HG03060 (cell line): ENCODE measurements at regions not wholly inside any gene's neighbourhood (a gene's known extent, or its start where the extent isn't known, plus 50 kb on each side); places are given as distances from the start of the nearest gene placed in this dataset.

Experiments used
- ATAC-seq: cut with Tn5 transposase; IDR thresholded peaks from one replicate; pipeline ENCODE4 v1.9.1; 2021; ENCODE audit warnings: low read depth, moderate number of reproducible peaks; ENCODE audit not compliant: unreplicated experiment

DNA sequence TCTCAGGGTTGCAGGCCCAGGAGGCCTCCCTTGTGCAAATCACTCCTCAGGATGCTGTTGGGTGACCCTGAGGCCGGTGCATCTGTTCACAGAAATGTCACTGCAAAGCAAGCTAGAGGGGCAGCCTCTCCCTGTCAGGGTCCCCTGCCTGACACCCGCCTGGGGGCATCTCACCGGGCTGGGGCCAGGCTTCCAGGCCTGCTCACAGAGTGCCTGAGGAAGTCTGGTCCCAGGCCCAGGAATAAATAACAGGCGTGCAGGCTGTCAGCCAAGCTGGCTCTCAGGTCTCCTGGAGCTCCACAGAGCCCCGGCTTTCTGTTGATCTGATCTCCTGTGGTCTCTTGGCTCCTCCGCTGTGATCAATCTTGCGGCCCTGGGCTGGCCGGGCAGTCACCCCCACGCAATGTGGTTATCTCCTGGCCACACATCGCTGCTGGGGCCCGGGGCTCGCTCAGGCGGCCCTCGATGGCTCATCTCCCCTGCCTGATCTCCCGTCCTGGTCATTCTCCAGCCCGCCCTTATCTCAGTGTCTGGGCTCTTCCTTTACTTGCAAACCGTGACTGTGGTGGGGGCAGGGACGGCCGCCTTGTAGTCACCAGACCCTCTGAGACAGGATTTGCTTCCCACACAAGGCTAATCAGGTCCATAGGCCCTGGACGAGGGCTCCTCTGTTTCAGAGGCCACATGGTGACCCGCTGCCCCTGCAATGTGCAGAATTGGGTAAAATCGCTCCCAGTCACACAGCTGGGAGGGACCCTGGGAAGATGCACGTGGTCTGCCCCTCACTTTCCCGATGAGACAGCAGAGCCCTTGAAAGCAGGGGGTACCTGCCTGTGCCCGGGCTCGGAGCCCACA, 231.2 kb upstream of the GSE1 start:
- no peak for ATAC-seq

DNA sequence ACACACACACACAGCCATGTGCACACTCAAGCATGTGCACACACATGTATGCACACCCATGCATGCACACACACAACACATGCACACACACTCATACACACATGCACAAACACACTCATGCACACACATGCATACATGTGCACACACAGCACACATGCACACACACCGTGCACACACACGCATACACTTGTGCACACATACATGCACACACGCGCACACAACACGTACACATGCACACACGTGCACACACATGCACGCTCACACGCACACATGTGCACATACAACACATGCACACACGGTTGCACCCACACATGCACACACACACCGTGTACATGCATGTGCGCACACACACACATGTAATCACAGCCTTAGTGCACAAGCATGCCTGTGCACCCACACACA, 230.4 kb upstream of the GSE1 start:
- no peak for ATAC-seq

DNA sequence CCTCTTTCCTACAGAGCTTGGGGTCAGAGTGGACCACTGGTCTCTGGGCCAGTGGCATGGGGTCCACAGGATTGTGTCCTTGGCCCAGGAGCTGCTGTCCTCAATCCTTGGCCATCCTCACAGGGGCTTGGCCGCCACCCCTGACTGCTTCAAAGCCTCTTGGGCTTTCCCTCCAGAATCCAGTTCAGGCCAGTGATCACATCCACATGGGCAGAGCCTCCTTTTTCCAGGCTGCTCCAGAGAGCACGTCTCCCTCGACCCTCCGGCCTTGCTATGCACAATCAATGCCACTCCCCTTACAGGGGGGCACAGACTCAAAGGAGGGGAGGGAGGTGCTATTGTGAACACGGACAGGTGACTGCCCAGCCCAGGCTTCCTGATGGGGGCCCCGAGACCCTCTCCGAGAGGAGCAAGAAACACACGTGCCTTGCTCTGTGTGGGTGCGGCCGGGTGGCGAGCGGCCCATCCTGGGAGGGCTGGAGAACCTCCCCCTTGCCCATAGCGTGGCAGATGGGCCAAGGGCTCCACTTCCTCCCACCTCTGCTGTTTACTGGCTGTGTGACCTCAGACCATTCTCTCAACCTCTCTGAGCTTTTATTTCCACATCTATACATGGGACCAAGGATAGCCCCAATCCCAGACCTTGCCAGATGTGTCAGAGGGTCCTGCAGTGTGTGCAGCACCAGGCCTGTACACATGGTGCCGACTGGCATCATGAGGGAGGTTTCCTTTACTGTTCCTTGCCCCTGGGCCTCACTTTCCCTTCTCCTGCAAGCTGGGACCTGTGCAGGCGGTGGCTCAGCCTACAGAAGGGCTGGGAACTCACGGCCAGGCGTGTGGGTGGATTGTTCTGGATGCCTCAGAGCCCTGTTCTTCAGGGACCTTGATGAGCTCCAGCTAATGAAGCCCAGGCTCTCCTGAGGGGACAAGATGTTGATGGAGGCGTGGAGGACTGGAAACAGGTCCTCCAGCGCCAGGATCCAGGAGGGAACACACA, 229.0 kb upstream of the GSE1 start:
- no peak for ATAC-seq

DNA sequence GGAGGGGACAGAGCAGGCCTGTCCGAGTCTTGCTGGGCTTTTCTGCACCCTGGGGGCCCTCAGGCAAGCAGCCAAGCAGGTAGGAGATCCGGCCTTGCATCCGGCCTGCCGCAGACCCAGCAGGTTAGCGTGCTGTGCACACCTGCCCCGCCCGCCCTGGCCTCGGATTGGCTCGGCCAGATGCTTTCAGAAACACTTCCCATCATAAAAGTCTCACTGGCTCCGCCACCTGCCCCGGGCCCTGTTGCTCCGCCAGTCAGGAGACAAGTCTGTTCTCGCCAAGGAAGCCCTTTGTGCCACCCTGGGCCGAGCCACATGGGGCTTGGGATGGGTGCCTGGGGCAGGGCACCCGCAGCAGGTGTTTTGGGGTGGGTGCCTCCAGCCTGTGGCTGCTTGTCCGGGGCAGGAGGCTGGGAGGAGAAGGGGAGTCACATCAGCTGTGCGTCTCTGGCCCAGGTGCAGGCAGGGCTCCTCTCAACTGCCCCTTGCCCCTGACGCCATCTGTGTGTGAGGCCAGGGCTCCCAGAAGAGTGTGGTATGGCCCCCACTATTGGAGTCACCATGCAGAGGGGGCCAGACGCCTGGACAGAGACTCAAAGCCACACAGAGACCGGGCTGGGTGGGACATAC, 228.2 kb upstream of the GSE1 start:
- ATAC-seq: no peak

DNA sequence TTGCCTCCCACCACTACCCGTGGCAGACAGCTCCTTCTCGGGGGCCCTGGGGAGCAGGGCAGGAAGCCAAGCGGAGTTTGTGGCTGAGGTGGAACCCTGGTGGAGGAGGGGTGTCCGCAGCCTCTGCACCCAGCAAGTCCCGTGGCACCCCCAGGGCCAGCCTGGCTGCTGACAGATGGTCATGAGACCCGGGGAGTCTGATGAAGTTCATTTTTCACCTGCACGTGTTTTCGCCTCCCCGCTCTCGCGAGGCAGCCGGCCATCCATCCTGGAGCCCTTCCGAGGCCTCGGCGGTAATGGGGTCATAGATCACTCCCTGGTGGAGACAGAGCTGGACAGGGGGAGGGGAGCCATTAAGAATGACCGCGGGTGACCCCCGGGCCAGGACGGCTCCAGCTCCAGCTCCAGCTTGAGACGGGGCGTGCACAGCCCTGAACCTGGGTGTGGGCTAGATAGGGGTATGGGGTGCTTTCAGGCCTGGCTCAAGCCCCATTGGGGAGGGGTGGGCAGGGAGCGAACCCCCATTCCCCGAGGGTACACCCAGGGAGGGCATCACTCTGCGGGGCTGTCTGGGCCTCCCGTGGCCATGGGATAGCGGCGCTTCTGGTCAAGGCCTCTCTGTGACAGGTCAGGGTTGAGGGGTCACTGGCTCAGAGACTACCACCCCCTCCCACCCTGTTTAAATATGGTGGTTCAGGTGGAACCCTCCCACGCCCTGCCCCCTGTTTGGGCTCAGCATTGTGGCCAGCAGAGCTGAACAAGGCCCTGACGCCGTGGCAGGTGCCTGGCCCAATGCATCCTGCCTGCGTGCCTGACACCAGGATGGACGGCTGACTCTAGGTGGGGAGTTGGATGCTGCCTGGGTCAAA, 227.4 kb upstream of the GSE1 start:
- no peak for ATAC-seq

DNA sequence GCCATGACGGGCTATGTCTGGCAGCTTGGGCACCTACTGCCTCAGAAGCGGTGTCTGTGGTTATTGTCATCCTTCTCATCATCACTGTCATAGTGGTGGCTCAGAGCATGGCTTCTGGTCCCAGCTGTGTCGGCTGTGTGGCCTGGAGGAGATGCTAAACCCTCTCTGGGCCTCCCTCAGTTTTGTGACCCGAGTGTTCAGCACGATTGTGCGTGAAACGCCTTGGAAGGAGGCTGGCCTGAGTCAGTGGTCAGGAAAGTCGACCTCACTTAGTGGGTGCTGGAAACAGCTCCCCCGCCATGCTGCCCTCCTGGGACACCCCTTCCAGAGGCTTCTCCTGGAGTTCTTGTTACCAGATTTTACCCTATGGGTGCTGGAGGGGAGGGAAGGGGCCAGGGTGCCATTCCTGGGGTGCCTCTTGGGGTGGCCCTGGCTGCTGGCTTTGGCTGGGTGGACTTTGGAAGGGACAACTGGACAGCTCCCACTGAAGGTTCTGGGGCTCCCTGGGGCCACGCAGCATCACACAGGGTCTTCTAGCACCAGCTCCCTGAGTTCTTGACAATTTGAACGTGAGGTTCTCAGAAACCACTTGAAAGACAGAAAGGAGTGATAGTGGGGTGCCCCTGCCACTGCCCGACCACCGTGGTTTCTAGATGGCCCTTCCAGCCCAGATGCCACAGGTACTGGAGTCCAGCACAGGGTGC, 226.5 kb upstream of the GSE1 start:
- ATAC-seq: no peak

DNA sequence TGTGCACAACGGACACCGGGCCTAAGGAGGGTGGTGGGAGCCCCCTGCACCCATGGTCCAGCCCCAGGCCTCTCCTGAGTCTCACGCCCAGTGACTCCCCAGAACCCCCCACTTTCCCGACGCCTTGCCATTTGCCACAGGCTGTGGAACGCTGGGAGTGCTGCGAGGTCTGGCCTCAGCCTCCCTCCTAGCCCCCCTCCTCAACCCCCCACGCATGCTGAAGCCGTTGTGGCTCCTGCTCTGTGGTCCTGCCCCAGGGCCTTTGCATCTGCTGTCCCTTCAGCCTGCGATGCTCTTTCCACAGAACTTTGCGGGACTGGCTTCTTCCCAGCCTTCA, 226.0 kb upstream of the GSE1 start:
- ATAC-seq: no peak

DNA sequence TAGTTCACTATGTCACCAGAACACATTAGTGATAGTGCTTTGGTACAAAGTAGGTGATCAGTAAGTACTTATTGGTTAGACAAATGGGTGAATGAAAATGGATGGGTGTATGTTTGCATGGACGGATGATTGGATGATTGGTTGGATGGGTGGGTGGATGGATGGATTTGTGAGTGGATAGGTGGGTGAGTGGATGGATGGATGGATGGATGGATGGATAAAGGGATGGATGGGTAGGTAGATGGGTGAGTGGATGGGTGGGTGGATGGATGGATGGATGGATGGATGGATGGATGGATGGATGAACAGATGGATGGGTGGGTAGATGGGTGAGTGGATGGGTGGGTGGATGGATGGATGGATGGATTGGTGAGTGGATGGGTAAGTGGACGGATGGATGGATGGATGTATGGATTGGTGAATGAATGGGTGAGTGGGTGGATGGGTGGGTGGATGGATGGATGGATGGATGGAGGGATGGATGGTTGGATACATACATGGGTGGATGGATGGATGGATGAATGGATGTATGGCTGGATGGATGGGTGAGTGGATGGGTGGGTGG, 225.3 kb upstream of the GSE1 start:
- no peak for ATAC-seq

DNA sequence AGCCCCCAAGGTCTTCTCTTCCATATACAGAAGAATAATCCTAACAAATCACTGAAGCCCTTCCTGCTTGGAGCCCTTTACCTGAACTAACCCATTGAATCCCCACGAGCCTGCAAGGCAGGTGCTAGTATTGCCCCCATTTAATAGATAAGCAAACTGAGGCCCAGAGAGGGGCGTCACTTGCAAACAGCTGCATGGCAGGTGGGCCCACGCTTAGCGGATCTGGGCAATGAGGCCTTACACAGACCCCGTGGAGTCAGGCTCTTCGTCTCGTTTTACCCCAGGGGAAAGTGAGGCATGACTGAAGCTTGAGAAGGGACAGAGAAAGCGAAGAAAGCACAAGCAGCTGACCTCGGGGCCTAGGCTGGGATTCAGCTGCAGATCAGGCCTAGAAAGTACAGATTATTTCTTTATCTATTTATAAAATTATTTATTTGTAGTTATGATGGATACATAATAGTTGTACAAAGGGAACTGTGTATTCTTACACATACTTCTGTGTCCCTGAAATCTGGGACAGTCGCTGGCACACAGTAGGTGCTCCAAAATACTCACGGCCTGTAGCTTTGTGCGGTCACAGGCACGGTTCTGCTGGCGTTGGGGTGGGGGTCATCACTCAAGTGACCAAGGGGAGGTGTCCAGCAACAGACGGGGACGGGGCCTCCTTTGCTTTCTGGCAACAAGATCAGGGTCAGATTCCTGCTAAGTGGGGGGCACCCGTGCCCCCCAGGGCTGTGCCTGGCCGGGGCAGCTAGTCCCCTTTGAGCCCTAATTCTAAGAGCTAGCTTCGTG, 223.2 kb upstream of the GSE1 start:
- ATAC-seq: no peak

DNA sequence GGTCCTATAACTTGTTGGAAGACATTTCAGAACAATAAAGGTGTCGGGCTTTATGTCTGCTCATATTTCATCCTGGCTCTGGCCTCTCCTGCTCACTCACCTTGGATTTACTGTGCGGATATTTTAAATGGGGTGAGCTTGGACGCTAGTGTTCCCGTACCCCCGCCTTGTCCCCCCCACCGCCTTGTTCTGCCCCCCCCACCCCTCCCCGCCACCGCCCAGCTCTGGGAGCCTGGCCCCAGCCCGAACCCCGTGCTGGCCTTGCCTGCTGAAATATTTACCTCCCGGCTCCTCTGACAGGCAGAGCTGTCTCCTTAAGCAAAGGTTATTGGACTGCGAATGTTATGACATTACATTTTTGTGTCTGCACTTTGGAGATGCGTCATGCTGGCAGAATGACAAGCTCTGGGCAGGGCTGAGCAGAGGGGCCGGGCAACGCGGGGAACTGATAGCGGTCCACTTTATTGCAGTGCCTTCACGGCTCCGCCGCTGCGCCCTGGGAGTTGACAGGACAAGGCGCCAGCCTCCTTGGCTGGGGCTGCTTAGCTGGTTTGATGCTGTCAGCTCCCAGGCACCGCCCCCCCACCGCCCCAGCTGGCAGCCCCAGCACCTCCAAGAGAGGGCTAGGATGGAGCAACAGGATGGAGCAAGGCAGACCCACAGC, 222.5 kb upstream of the GSE1 start:
- ATAC-seq: no peak

DNA sequence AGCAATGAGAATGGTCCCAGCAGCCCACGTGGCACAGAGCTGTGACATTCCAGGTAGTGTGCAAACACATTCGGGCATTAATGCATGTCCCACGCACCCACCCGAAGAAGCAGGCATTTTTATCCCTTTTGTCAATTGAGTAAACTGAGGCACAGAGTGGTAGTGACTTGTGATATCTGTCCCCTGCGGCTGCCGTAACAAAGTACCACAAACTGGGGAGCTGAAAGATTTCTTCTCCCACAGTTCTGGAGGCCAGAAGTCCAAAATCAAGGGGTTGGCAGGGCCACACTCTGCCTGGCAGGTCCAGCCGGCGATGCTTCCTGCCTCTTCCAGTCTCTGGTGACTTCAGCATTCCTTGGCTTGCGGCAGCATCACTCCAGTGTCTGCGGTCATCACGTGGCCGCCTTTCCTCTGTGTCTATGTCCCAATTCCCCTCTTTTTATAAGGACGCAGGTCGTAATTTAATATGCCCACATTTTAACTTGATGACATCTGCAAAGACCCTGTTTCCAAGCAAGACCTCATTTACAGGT, 221.9 kb upstream of the GSE1 start:
- no peak for ATAC-seq

DNA sequence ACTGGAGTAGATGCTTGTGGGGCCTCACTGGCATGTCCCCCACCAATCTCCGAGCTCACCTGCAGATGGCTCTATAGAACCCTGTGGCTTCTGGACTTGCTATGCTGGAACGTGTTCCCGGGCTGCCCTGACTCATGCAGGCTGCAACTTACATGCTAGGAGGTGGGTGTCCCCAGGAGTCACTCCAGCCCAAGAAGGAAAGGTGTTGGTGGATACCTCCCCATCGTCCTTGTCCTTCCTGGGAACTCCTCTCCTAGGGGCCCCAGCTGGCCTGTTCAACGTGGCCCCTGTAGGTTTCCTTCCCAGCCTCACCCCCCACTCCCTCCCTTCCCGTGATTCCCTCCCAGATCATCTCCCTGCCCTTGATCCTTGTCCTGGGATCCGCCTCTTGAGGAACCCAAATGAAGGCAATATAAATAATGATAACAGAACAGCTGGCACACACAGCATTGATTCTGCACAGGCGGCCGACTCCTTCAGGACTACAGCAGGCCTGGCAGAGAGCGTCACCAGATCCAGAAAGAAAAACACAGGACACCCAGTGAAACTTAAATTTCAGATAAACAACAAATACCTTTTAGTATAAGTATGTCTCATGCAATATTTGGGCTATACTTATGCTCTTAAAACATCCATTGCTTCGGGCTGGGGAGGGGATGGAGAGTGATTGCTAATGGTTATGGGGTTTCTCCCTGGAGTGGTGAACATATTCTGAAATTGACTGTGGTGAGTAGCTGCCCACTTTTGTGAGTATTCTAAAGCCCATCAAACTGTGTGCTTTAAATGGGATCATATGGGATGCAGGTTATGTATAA, 221.1 kb upstream of the GSE1 start:
- ATAC-seq: no peak

DNA sequence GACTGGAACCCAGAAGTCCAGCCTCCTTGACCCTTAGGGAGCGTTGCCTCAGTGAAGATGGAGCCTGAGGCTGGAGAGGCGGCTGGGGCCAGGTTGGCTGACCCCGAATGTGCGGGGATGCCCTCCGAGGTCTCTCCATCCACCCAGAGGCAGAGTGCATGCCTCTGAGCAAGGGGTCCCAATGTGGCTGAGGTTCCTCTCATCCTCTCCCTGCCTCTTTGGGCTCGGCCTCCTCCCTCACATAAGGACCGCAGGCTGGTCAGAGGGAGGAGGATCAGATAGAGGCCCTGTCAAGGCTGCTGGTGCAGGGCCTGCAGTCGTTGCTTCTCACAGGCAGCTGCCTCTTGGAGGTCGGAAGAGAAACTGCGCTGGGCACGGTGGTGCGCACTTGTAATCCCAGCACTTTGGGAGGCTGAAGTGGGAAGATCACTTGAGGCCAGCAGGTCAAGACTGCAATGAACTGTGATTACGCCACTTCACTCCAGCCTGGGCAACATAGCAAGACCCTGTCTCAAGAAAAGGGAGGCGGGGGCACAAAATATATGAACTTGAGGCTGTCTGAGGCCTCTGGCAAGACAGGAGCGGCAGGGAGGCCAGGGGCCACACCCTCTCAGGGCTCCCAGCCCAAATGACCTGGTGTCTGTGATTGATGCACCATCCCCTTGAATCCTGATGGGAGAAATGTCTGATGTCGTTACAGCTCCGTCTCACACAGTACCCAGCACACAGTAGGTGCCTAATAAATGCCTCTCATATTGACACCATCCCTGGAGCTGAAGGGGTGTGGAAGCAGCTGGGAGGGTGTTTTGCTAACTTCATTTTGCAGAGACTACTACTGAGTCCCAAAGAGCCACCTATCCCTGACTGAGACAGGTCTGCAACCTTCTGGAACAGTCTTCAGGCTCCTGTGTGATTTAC, 220.1 kb upstream of the GSE1 start:
- ATAC-seq: no peak

DNA sequence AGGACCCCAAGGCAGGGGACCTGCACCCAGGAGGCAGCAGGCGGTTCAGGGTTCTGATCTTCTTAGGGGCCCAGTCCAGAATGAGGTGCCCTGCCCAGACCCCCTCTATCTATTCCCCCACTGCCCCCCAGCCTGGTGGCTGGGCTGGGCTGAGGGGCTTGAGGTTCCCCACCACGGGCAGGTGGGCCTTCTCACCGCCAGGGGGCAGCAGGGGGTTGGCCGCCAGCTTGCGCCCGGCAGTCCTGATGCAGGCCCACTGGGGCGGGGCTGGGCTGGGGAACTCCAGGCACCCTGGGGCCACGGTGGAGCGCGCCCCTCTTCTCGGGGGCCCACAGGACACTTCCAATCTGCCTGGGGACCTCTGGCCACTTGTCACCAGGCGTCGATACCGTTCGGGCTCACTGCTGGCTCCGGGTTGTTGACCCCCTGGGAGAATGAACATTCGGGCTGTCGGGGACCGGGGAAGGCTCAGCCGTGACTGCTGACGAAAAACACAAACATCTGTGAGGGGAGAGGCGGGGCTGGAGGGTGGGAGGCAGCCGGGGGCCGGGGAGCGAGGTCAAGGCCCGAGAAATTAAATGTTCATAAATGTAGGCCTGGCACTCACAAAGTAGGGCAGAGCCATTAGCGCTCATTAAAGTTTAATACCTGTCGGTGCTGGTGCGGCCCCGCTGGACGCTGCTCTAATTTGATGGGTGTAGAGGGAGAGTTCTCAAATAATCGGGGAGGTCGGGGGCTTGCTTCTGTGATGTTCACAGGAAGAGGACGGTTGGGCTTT, 219.3 kb upstream of the GSE1 start:
- no peak for ATAC-seq
